ENCODE measurements at regions not wholly inside any gene's neighbourhood (a gene's known extent, or its start where the extent isn't known, plus 50 kb on each side); places are given as distances from the start of the nearest gene placed in this dataset.

DNA sequence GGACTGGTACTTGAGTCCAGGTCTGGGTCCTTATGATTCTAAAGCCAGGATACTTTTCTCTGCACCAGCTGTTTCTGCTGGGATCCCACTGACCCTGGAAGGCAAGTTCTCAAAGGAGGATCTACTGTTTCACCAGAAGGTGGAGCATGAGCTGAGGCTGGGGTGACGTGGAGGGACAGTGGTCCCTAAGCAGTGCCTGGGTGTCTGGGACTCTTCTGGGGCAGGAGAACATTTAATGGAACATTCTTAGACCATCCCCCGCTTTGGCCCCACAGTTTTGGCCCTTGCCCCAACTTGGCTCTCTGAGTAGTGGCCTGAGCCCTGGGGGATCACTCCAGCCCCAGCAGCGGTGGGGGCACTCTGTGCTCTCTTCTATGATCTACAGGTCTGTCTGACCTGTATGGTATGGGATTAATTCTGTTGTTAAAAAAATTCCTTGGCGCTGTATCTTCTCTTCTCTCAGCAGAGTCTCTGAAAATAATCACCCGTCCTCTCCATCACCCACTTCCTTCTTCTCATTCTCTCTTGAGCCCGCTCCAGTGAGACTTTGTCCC is 60.3 kb upstream of the CSF3R start:
- H3K36me3 ChIP-seq (ENCODE audit: low read depth, missing control alignments) = no peaks in the 10 kb centered on the region
- H3K27me3 ChIP-seq = no peaks in the 10 kb centered on the region
- H3K4me1 ChIP-seq = no peaks in the 10 kb centered on the region
- no peak overlapping the region for H3K4me3 ChIP-seq
- no peak overlapping the region for H3K27ac ChIP-seq
- peak; percentile 12 for DNase-seq
- intact Hi-C loops (cut with DNase I; ENCODE audit: low total_unique reads) = no loop called here
- H3K9me3 ChIP-seq = no peaks in the 10 kb centered on the region
- 64 to 81% methylated on average over 4 to 6 of the region's 6 CpGs for WGBS, 2 donors
- TF ChIP-seq, protein P1, sequence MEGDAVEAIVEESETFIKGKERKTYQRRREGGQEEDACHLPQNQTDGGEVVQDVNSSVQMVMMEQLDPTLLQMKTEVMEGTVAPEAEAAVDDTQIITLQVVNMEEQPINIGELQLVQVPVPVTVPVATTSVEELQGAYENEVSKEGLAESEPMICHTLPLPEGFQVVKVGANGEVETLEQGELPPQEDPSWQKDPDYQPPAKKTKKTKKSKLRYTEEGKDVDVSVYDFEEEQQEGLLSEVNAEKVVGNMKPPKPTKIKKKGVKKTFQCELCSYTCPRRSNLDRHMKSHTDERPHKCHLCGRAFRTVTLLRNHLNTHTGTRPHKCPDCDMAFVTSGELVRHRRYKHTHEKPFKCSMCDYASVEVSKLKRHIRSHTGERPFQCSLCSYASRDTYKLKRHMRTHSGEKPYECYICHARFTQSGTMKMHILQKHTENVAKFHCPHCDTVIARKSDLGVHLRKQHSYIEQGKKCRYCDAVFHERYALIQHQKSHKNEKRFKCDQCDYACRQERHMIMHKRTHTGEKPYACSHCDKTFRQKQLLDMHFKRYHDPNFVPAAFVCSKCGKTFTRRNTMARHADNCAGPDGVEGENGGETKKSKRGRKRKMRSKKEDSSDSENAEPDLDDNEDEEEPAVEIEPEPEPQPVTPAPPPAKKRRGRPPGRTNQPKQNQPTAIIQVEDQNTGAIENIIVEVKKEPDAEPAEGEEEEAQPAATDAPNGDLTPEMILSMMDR (IDR thresholded peaks at IDR 0.05) = no peak
- no peak for TF ChIP-seq POLR2A (IDR thresholded peaks at IDR 0.05)

DNA sequence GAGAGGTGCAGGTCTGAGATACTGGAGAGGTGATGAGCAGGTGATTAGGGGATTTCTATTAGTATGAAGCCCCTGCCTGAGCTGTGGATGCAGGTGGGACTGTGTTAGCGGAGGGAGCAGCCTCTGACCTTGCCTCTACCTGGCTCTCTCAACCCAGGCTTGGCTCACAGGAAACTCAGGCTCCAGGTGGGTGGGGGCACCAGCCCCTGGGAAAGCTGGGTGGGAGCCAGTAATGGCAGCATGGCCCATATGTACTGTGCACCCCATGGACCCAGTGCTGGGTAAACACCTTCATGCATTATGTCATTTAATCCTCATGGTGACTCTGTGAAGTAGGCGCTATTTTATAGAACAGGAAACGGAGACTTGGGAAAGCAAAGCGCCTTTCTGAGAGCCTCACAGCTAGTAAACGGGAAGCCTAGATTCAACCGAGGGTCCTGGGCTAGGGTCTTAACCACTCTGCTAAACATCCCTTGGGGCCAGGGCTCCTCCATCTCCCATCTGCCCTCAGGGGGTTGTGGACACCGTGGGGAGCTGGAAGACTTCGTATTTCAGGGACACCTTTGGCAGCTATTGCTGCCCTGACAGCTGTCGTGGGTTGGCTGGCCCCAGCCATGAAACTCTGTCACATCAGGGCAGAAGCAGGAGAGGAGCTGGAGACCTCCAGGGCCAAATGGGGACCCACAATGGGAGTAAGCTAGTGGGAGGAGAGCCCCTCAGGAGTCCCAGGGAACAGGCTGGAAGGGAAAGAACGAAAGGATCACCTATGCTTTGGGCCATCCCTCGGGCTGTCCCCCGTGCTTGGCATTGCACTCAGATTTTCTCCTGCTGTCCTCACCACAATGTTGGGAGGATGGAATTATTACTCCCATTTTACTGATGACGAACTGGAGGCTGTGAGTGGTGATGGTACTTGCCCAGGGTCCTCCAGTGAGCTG is 59.6 kb upstream of the CSF3R start:
- TF ChIP-seq, protein P1 (IDR thresholded peaks at IDR 0.05) = no peak
- no peak for TF ChIP-seq POLR2A (IDR thresholded peaks at IDR 0.05)
- intact Hi-C loops (cut with DNase I; ENCODE audit: low total_unique reads) = no loop called here
- no peak overlapping the region for H3K4me3 ChIP-seq
- H3K9me3 ChIP-seq = no peaks in the 10 kb centered on the region
- no peak overlapping the region for H3K27ac ChIP-seq
- H3K36me3 ChIP-seq (ENCODE audit: low read depth, missing control alignments) = no peaks in the 10 kb centered on the region
- H3K4me1 ChIP-seq = no peaks in the 10 kb centered on the region
- H3K27me3 ChIP-seq = no peaks in the 10 kb centered on the region
- WGBS, 2 donors = 59 to 74% methylated on average over 13 of the region's 13 CpGs
- DNase-seq = peak; percentile 1

DNA sequence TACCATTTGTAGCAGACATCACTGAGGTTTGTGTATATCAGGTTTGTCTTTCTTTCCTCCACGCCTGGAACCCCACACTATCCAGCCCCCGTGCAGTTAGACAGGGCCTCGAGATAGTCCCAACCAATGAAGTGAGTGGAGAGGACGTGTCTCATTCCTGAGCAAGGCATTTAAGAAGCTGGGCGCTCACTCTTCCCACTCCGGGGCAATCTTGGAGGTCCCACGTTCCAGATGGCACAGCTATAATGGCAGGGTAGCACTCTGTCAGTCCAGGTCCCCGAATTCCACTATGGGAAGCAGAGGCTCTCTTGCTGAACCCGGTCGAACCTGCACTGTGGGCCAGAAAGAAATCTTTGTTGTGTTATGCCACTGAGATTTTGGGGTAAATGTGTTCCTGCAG is 57.3 kb upstream of the CSF3R start:
- 83 to 84% methylated on average over 10 of the region's 10 CpGs for WGBS, 2 donors
- H3K9me3 ChIP-seq = no peaks in the 10 kb centered on the region

DNA sequence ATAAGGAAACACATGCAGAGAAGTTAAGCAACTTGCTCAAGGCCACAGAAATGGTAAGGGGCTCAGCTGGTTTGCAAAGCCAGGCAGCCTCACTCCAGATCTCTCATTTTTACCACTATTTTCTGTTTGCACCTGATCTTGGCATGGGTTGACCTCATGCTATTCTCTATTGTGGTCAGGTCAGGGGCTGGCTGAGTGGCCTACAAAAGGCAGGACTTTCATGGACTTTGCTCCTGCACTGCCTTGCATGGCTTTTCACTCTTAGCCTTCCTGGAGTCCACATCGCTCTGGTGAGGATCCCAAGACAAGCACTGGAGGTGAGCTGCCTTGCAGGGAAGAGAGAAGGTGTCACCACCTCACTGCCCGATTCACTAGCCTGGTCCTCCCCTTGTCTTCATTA is 56.8 kb upstream of the CSF3R start:
- Histone ChIP-seq H3K27me3 (no peaks in the 10 kb centered on the region), H3K4me1 (no peaks in the 10 kb centered on the region), H3K36me3 (ENCODE audit: low read depth, missing control alignments) (no peaks in the 10 kb centered on the region), H3K27ac (no peak overlapping the region), H3K4me3 (no peak overlapping the region), H3K9me3 (no peaks in the 10 kb centered on the region)
- DNase-seq = peak; percentile 7
- WGBS, 2 donors = 75 to 82% methylated on average over 2 of the region's 2 CpGs
- intact Hi-C loops (cut with DNase I; ENCODE audit: low total_unique reads) = no loop called here
- no peak for TF ChIP-seq POLR2A (IDR thresholded peaks at IDR 0.05)
- TF ChIP-seq, protein P1 (IDR thresholded peaks at IDR 0.05) = no peak

More for the DNA sequence above, 57.3 kb upstream of the CSF3R start:
- peak; percentile 0 for DNase-seq
- intact Hi-C loops (cut with DNase I; ENCODE audit: low total_unique reads) = no loop called here
- Histone ChIP-seq H3K27me3 (no peaks in the 10 kb centered on the region), H3K4me1 (no peaks in the 10 kb centered on the region), H3K4me3 (no peak overlapping the region), H3K36me3 (ENCODE audit: low read depth, missing control alignments) (no peaks in the 10 kb centered on the region), H3K27ac (no peak overlapping the region)
- TF ChIP-seq POLR2A (IDR thresholded peaks at IDR 0.05) = no peak
- TF ChIP-seq, protein P1 (IDR thresholded peaks at IDR 0.05) = no peak

All from testis (tissue), 2 donors.